Hepatocyte (in vitro differentiated cells): ENCODE measurements at regions not wholly inside any gene's neighbourhood (a gene's known extent, or its start where the extent isn't known, plus 50 kb on each side); places are given as distances from the start of the nearest gene placed in this dataset.

Experiments used
- DNase-seq: peaks from one replicate; pipeline ENCODE4 v3.0.0-alpha.2; 2016; ENCODE audit warnings: low spot score
- H2AFZ ChIP-seq: fragments of 200-600 bp; sonication (generic); 2 replicates; pipeline ENCODE4 v1.6.0; 2016; ENCODE audit warnings: antibody characterized with exemption, mild to moderate bottlenecking
- H3K27ac ChIP-seq: fragments of 200-600 bp; sonication (generic); 2 replicates; pipeline ENCODE4 v1.5.1; 2016; ENCODE audit warnings: mild to moderate bottlenecking
- H3K27me3 ChIP-seq: fragments of 200-600 bp; sonication (generic); 2 replicates; pipeline ENCODE4 v1.6.1; 2016
- H3K36me3 ChIP-seq: fragments of 200-600 bp; sonication (generic); replicated peaks from 2 replicates; pipeline ENCODE4 v1.5.1; 2016; ENCODE audit warnings: low read depth; ENCODE audit not compliant: insufficient read depth
- H3K4me1 ChIP-seq: fragments of 200-600 bp; sonication (generic); 2 replicates; pipeline ENCODE4 v1.5.1; 2016; ENCODE audit warnings: mild to moderate bottlenecking, moderate library complexity; ENCODE audit not compliant: insufficient read depth
- H3K4me2 ChIP-seq: fragments of 200-600 bp; sonication (generic); 2 replicates; pipeline ENCODE4 v1.6.0; 2016
- H3K4me3 ChIP-seq: fragments of 200-600 bp; sonication (generic); 2 replicates; pipeline ENCODE4 v1.5.1; 2016; ENCODE audit warnings: mild to moderate bottlenecking
- H3K79me2 ChIP-seq: fragments of 200-600 bp; sonication (generic); 2 replicates; pipeline ENCODE4 v1.6.0; 2017; ENCODE audit warnings: mild to moderate bottlenecking
- H3K9me2 ChIP-seq: fragments of 200-600 bp; sonication (generic); replicated peaks from 2 replicates; pipeline ENCODE4 v1.6.0; 2017; ENCODE audit warnings: mild to moderate bottlenecking; ENCODE audit not compliant: insufficient read depth
- H3K9me3 ChIP-seq: fragments of 200-600 bp; sonication (generic); 2 replicates; pipeline ENCODE4 v1.5.1; 2016; ENCODE audit warnings: low read depth, mild to moderate bottlenecking
- H4K20me1 ChIP-seq: fragments of 200-600 bp; sonication (generic); 2 replicates; pipeline ENCODE4 v1.6.0; 2016; ENCODE audit warnings: mild to moderate bottlenecking; ENCODE audit not compliant: insufficient read depth, poor library complexity, severe bottlenecking
- CTCF ChIP-seq: fragments of 200-600 bp; sonication (generic); IDR thresholded peaks from 2 replicates; pipeline ENCODE4 v1.5.1; 2016; ENCODE audit warnings: antibody characterized with exemption, mild to moderate bottlenecking; ENCODE audit not compliant: poor library complexity
- EZH2 ChIP-seq: fragments of 200-600 bp; sonication (generic); IDR thresholded peaks from 2 replicates; pipeline ENCODE4 v1.6.1; 2016; ENCODE audit warnings: antibody characterized with exemption, mild to moderate bottlenecking, borderline replicate concordance
- EZH2phosphoT487 ChIP-seq: fragments of 200-600 bp; sonication (generic); IDR thresholded peaks from one replicate; pipeline ENCODE4 v1.6.1; 2018; ENCODE audit warnings: antibody characterized with exemption, mild to moderate bottlenecking, low read depth, moderate library complexity; ENCODE audit not compliant: unreplicated experiment, severe bottlenecking
- WGBS: methylation state at CpG from one replicate; pipeline ENCODE4 v1.1.6; 2016; ENCODE audit warnings: low lambda C conversion rate; ENCODE audit errors: missing lambda C conversion rate; 5-methylcytosine and 5-hydroxymethylcytosine counted together

DNA sequence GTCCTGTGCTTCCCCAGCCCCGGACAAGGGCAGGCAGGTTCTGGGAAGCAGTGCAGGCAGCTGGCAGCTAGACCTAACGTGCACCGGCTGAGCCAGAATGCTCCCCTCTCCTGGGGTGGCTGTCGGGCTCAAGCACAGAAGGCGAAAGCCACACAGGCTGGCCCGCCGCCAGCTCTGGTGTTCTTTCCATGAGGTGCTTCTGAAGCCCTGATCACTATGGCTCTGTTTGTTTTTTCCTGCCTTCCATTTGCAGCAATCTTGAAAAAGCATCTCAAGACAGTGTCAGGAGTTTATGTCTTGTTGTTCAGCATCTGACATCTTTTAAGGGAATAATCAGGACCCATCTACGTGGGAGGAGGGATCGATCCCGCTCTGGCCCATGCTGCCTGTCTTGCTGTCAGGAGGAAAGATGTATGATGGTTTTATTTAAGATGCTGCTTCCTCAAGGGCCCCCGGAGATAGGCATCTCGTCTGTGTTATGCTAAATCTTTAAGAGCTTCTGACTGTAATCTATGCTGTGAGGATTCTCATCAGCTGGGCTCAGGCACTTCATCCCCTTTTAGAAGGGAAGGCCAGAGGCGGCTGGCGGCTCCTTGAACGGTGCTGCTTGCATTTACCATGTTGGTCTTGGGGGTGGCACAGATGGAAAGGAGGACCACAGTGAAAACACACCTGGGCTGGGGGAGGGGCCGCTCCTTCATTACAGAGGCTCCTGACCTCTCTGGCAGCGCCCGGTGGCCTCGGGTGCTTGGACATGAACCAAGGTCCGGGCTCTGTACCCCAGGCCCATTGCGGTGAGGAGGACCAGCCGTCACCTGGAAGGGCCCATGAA is 118.5 kb upstream of the HDAC4 start:
- Histone ChIP-seq H4K20me1 (no peaks in the 10 kb centered on the region), H3K4me3 (no peak overlapping the region), H3K79me2 (no peaks in the 10 kb centered on the region), H3K9me3 (no peaks in the 10 kb centered on the region), H3K4me1 (peaks cover 13% of the 10 kb centered on the region), H3K27ac (no peak overlapping the region), H3K27me3 (no peaks in the 10 kb centered on the region), H3K4me2 (no peak overlapping the region), H3K36me3 (no peaks in the 10 kb centered on the region), H3K9me2 (no peaks in the 10 kb centered on the region), H2AFZ (no peak overlapping the region)
- TF ChIP-seq EZH2phosphoT487, result no peak
- TF ChIP-seq CTCF, result no peak
- TF ChIP-seq EZH2, result no peak
- WGBS, result 68% methylated on average over 22 of the region's 22 CpGs
- peak; percentile 33 for DNase-seq

DNA sequence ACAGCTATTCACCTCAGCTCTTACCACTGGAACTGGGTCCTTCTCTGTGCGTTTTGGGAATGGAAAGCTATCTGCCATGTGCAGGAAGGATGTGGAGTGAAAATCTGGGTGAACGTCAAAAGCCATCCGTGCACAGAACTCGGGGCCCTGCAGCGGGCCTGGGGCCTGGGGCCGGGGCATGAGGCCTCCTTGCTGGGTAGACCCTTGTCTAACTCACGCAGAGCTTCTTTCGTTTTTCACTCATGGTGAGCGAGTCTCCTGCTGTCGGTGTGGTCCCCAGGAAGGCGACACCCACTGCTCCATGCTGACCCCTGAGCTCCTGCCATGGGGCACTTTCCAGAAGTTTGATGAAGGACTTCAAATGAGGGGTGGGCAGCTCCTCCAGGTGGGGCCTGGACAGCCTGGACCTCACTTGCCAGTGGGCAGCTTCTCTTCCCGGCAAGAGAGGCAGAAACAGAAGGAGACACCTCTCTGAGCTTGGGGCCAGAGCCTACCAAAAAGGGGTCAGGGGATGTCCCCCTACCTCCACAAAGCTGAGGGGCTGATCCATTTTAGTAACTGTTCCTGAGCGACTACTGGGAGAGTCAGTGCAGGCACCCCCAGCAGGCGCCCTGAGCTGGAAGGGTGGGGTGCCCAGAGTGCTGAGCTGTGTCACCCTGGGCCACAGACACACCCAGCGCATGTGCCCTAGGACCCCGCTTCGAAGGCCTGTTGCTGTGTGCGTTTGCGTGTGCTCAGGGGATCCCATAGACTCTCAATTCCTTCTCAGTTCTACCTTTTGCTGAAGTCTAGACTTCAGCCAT is 117.7 kb upstream of the HDAC4 start:
- H3K9me2 ChIP-seq, result no peaks in the 10 kb centered on the region
- no peaks in the 10 kb centered on the region for H3K27me3 ChIP-seq
- H4K20me1 ChIP-seq, result no peaks in the 10 kb centered on the region
- TF ChIP-seq EZH2, result no peak
- no peak for TF ChIP-seq CTCF
- no peak for TF ChIP-seq EZH2phosphoT487
- H3K79me2 ChIP-seq, result no peaks in the 10 kb centered on the region
- H2AFZ ChIP-seq, result no peak overlapping the region
- H3K9me3 ChIP-seq, result no peaks in the 10 kb centered on the region
- H3K4me1 ChIP-seq, result peaks cover 4% of the 10 kb centered on the region
- H3K27ac ChIP-seq, result no peak overlapping the region
- no peaks in the 10 kb centered on the region for H3K36me3 ChIP-seq
- H3K4me3 ChIP-seq, result no peak overlapping the region
- DNase-seq, result no peak
- WGBS, result 92% methylated on average over 19 of the region's 19 CpGs
- H3K4me2 ChIP-seq, result no peak overlapping the region

DNA sequence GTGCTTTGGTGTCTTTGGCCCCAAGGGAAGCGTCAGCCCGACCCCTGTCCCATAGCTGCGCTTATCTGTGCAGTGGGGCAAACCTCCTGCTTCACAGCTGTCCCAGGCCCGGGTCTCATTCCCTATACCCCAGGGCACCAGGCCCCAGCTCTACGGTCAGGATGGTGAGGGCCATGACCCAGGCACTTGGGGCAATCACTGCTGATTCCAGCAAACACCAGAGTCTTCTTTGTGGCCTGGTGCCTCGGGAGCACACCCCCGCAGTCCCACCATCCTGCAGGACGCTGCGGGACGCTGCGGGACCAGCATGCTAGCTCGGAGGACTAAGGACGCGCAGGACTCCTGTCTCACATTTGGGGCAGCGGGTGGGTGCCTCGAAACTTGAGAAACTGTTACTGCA is 116.9 kb upstream of the HDAC4 start:
- Histone ChIP-seq H2AFZ (no peak overlapping the region), H3K9me2 (no peaks in the 10 kb centered on the region), H3K4me2 (no peak overlapping the region), H3K4me1 (peaks cover 4% of the 10 kb centered on the region), H3K9me3 (no peaks in the 10 kb centered on the region), H3K79me2 (no peaks in the 10 kb centered on the region), H3K4me3 (no peak overlapping the region), H4K20me1 (no peaks in the 10 kb centered on the region), H3K36me3 (no peaks in the 10 kb centered on the region), H3K27me3 (no peaks in the 10 kb centered on the region), H3K27ac (no peak overlapping the region)
- WGBS, result 95% methylated on average over 16 of the region's 16 CpGs
- no peak for DNase-seq
- TF ChIP-seq EZH2 (no peak), CTCF (no peak), EZH2phosphoT487 (no peak)
